Activated T-cell treated with anti-CD3 and anti-CD28 coated beads, Interleukin-2, amount 50 U/mL, for 72 hours (primary cell): ENCODE measurements at regions not wholly inside any gene's neighbourhood (a gene's known extent, or its start where the extent isn't known, plus 50 kb on each side); places are given as distances from the start of the nearest gene placed in this dataset.
A peak's percentile ranks its signal among the peaks of the same experiment; 100 is the strongest.

Experiments used
- ATAC-seq, 2 donors: fragments of 150-1000 bp; cut with Tn5 transposase; replicated peaks in 1 of 2; 2 replicates each; pipeline ENCODE4 v1.10.0; 2021; ENCODE audit warnings: moderate library complexity in 2 of 2, mild to moderate bottlenecking in 1 of 2
- DNase-seq, 2 donors: peaks; one replicate each; pipeline ENCODE4 v3.0.0; 2021 to 2022; ENCODE audit warnings: mixed read lengths in 1 of 2
- H3K27ac Mint-ChIP-seq: one replicate; pipeline ENCODE4 v1.8.0; 2022; ENCODE audit warnings: mild to moderate bottlenecking, moderate library complexity, mixed read lengths
- H3K27me3 Mint-ChIP-seq: one replicate; pipeline ENCODE4 v1.8.0; 2022; ENCODE audit warnings: low read depth, mixed read lengths
- H3K36me3 Mint-ChIP-seq, 2 donors: one replicate each; pipeline ENCODE4 v1.8.0; 2022; ENCODE audit warnings: mixed read lengths in 2 of 2, mild to moderate bottlenecking in 1 of 2; ENCODE audit not compliant: insufficient read depth in 2 of 2
- H3K4me1 Mint-ChIP-seq: one replicate; pipeline ENCODE4 v1.8.0; 2022; ENCODE audit warnings: low read depth, mixed read lengths
- H3K4me3 Mint-ChIP-seq, 2 donors: one replicate each; pipeline ENCODE4 v1.8.0; 2022; ENCODE audit warnings: mild to moderate bottlenecking in 2 of 2, mixed read lengths in 2 of 2, moderate library complexity in 2 of 2
- H3K9me3 Mint-ChIP-seq, 2 donors: one replicate each; pipeline ENCODE4 v1.8.0; 2022; ENCODE audit warnings: mixed read lengths in 2 of 2

GRCh38 chr1:168782559-168783116 is 53.6 kb upstream of the DPT start:
- DNase-seq (no peak), ATAC-seq (no peak)
- Mint-ChIP-seq H3K36me3 (no peaks in the 10 kb centered on the region), H3K9me3 (no peaks in the 10 kb centered on the region), H3K4me3 (no peak overlapping the region), H3K4me1 (no peaks in the 10 kb centered on the region), H3K27ac (no peak overlapping the region), H3K27me3 (peaks cover 21% of the 10 kb centered on the region)

GRCh38 chr1:168783458-168784210 is 54.6 kb upstream of the DPT start:
- H3K36me3 Mint-ChIP-seq, result no peaks in the 10 kb centered on the region
- ATAC-seq (no peak), DNase-seq (no peak)
- H3K27me3 Mint-ChIP-seq, result peaks cover 21% of the 10 kb centered on the region
- H3K4me1 Mint-ChIP-seq, result no peaks in the 10 kb centered on the region
- H3K4me3 Mint-ChIP-seq, result no peak overlapping the region
- no peaks in the 10 kb centered on the region for H3K9me3 Mint-ChIP-seq
- H3K27ac Mint-ChIP-seq, result no peak overlapping the region

- peaks cover 13% of the 10 kb centered on the region for H3K27me3 Mint-ChIP-seq
- DNase-seq (no peak), ATAC-seq (no peak)
- H3K4me3 Mint-ChIP-seq, result no peak overlapping the region
- H3K4me1 Mint-ChIP-seq, result no peaks in the 10 kb centered on the region
- H3K36me3 Mint-ChIP-seq, result no peaks in the 10 kb centered on the region
- no peaks in the 10 kb centered on the region for H3K9me3 Mint-ChIP-seq
- no peak overlapping the region for H3K27ac Mint-ChIP-seq
Measured at GRCh38 chr1:168786476-168787330, 57.7 kb upstream of the DPT start.

- no peaks in the 10 kb centered on the region for H3K4me1 Mint-ChIP-seq
- no peak overlapping the region for H3K27ac Mint-ChIP-seq
Measured at GRCh38 chr1:168788258-168788657, 59.3 kb upstream of the DPT start.

GRCh38 chr1:168789501-168789900 is 60.5 kb upstream of the DPT start:
- H3K36me3 Mint-ChIP-seq, result no peaks in the 10 kb centered on the region
- H3K27me3 Mint-ChIP-seq, result peaks cover 17% of the 10 kb centered on the region
- DNase-seq (no peak), ATAC-seq (no peak)
- no peak overlapping the region for H3K27ac Mint-ChIP-seq
- no peaks in the 10 kb centered on the region for H3K4me1 Mint-ChIP-seq
- no peaks in the 10 kb centered on the region for H3K9me3 Mint-ChIP-seq
- no peak overlapping the region for H3K4me3 Mint-ChIP-seq

More at GRCh38 chr1:168788258-168788657, 59.3 kb upstream of the DPT start:
- ATAC-seq (no peak), DNase-seq (no peak)
- H3K36me3 Mint-ChIP-seq, result no peaks in the 10 kb centered on the region
- H3K4me3 Mint-ChIP-seq, result no peak overlapping the region
- peaks cover 10% of the 10 kb centered on the region for H3K27me3 Mint-ChIP-seq
- H3K9me3 Mint-ChIP-seq, result no peaks in the 10 kb centered on the region

- DNase-seq, result no peak
- Mint-ChIP-seq H3K27me3 (peaks cover 21% of the 10 kb centered on the region), H3K27ac (no peak overlapping the region), H3K4me1 (no peaks in the 10 kb centered on the region), H3K36me3 (no peaks in the 10 kb centered on the region), H3K9me3 (no peaks in the 10 kb centered on the region), H3K4me3 (no peak overlapping the region)
- peak in 1 of 2 donors; percentile 48 for ATAC-seq
Measured at GRCh38 chr1:168792142-168792541, 63.1 kb upstream of the DPT start.

GRCh38 chr1:168792592-168793125 is 63.7 kb upstream of the DPT start:
- no peaks in the 10 kb centered on the region for H3K4me1 Mint-ChIP-seq
- H3K4me3 Mint-ChIP-seq, result no peak overlapping the region
- no peak for ATAC-seq
- peaks cover 21% of the 10 kb centered on the region for H3K27me3 Mint-ChIP-seq
- no peaks in the 10 kb centered on the region for H3K9me3 Mint-ChIP-seq
- H3K27ac Mint-ChIP-seq, result no peak overlapping the region
- no peaks in the 10 kb centered on the region for H3K36me3 Mint-ChIP-seq
- DNase-seq, result no peak

GRCh38 chr1:168794057-168794456 is 65.1 kb upstream of the DPT start:
- H3K27ac Mint-ChIP-seq, result no peak overlapping the region
- H3K36me3 Mint-ChIP-seq, result no peaks in the 10 kb centered on the region
- no peaks in the 10 kb centered on the region for H3K4me1 Mint-ChIP-seq
- no peaks in the 10 kb centered on the region for H3K9me3 Mint-ChIP-seq
- DNase-seq (no peak), ATAC-seq (no peak)
- no peak overlapping the region for H3K4me3 Mint-ChIP-seq
- H3K27me3 Mint-ChIP-seq, result peaks cover 32% of the 10 kb centered on the region

- Mint-ChIP-seq H3K36me3 (no peaks in the 10 kb centered on the region), H3K4me3 (no peak overlapping the region), H3K4me1 (no peaks in the 10 kb centered on the region), H3K27ac (no peak overlapping the region), H3K9me3 (no peaks in the 10 kb centered on the region), H3K27me3 (peaks cover 24% of the 10 kb centered on the region)
- no peak for ATAC-seq
- no peak for DNase-seq
Measured at GRCh38 chr1:168795681-168796080, 66.7 kb upstream of the DPT start.

GRCh38 chr1:168799927-168800605 is 71.1 kb upstream of the DPT start:
- peaks cover 12% of the 10 kb centered on the region for H3K27me3 Mint-ChIP-seq
- DNase-seq, result no peak
- no peaks in the 10 kb centered on the region for H3K36me3 Mint-ChIP-seq
- no peak for ATAC-seq
- H3K9me3 Mint-ChIP-seq, result no peaks in the 10 kb centered on the region
- no peak overlapping the region for H3K4me3 Mint-ChIP-seq
- H3K4me1 Mint-ChIP-seq, result no peaks in the 10 kb centered on the region
- no peak overlapping the region for H3K27ac Mint-ChIP-seq

GRCh38 chr1:168801032-168801745 is 72.2 kb upstream of the DPT start:
- Mint-ChIP-seq H3K27me3 (peaks cover 12% of the 10 kb centered on the region), H3K27ac (no peak overlapping the region), H3K9me3 (no peaks in the 10 kb centered on the region), H3K4me3 (no peak overlapping the region), H3K36me3 (no peaks in the 10 kb centered on the region), H3K4me1 (no peaks in the 10 kb centered on the region)
- no peak for ATAC-seq
- DNase-seq, result no peak

- DNase-seq, result no peak
- Mint-ChIP-seq H3K27me3 (no peaks in the 10 kb centered on the region), H3K36me3 (no peaks in the 10 kb centered on the region), H3K9me3 (no peaks in the 10 kb centered on the region), H3K4me3 (no peak overlapping the region), H3K4me1 (no peaks in the 10 kb centered on the region), H3K27ac (no peak overlapping the region)
- ATAC-seq, result no peak
Measured at GRCh38 chr1:168803806-168804510, 75.0 kb upstream of the DPT start.
